DMS153 (cell line): ENCODE measurements at regions not wholly inside any gene's neighbourhood (a gene's known extent, or its start where the extent isn't known, plus 50 kb on each side); places are given as distances from the start of the nearest gene placed in this dataset.
"Not testable (repeated sequence)": the region's sequence is repeated elsewhere in the genome, so short reads cannot be mapped to it uniquely, and the experiment has no call there.

ENCODE experiments used
- DNase-seq: peaks from one replicate; lab custom pipeline; 2025; lab: John Stamatoyannopoulos, UW

DNA sequence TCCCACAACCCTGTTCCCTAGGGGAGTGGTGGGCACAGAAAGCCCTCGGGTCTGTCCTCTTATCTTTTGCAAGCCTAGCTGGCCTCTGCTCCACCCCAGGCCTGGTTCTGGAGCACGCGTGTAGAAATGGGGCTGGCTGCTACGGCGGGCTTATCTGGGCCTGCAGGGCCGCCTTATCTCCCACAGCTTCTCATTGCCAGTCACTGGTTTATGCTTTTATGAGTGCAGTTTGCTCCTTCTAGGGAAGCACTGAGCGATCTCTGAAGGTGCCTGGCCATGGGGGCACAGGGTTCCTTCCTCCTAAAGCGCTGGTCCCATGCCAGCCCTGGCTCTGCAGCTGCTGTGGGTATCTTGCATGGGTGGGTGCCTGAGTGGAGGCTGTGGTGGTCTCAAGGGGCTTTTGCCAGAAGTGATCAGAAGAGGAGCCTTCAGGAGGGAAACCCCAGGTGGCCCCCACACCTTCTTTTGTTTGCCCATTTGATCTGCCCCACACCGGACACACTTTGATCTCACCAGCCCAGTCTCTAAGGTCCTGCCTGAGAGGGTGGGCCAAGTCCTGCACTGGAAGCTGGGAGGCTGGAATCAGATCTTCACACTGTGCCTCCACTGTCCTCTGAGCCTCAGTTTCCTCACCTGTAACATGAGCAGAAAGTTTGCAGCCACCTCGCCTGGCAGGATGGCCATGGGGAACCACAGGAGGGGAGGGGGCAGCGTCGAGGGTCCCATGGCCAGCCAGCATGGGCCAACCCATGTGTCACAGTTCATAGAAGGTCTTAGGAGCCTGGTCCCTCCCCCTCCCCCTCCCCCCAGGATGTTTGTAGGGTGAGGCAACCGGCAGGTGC is 86.6 kb upstream of the FGF3 start:
- no peak for DNase-seq

- no peak for DNase-seq
Observed at GRCh38 chr11:69906453-69906907, 87.3 kb upstream of the FGF3 start.

DNA sequence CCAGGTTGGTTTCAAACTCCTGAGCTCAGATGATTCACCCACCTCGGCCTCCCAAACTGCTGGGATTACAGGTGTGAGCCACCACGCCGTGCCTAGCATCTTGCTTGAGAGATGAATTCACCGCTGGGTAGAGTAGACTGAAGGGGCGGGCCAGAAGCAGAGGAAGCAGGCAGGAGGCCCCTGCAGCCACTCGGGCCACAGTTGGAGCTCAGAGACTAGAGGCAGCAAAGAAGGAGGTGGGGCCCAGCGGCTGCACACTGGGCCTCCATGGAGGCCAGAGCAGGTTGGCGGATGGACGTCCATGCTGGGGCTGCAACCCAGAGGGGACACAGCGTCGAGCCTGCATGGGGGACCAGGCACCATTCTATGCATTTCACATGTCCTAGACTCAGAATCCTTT is 88.4 kb upstream of the FGF3 start:
- DNase-seq: no peak

DNA sequence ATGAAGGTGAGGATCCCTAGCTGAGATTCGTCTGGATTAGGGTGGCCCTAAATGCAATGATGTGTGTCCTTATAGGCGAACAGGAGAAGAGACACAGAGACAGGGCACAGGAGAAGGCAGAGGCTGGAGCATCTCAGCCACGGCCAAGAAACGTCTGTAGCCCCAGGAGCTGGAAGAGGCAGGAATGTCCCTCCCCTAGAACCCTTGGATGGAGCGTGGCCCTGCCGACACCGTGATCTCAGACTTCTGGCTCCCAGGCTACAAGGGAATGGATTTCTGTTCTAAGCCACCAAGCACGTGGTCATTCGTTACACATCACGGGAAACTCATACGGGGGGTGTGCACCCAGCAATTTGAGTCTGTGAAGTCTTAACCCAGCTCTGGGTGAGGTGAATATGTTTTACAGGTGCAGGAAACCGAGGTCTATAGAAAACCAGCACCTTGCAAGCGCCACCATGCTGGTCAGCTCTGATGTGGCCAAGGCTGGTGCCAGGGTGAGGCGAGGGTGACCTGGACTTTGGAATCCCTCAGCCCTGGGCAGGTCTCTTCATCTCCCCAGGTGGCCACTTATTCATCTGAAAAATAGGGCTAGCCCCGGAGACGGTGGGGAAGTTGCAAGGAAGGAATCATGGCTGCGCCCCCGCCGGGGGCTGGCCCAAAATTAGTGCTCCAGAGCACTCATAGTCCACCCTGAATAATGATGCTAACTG is 89.5 kb upstream of the FGF3 start:
- DNase-seq: no peak

- DNase-seq: no peak
Observed at GRCh38 chr11:69909561-69910518, 90.6 kb upstream of the FGF3 start.

DNA sequence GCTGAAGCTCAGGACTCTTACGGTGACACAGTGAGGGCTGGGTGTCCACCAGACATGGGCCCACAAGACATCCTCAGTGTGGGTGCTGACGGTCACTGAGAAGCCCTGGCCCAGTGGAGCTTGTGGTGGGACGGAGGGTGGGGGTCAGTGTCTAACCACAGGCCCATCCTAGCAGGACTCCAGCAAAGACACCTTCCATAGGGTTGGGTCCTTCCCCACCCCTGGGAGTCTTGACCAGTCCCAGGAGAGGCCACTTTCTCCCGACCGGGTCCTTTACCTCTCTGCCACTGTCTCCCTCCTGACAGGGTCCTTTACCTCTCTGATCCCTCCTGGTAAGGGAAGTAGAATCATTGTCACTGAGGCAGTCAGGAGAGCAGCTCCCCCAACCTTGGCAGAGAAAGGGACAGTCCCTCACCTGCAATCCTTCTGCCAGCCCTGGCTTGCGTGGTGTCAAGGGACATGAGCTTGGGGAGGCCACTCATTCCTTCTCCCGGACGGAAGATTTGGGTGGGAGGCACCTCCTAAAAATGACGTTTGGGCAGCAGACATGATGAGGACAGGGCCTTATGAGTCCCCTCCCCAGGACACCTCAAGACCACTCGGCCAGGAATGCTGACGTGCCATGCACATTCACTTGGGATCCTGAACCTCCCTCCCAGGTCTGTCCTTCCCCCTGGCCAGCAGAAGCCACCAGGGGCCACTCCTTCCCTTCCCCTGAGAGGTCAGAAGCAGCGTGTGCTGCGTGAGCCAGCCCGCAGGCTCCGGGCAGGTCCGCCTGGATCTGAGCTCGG is 91.5 kb upstream of the FGF3 start:
- DNase-seq: no peak

- DNase-seq: no peak
Observed at GRCh38 chr11:69911310-69912160, 92.3 kb upstream of the FGF3 start.

- DNase-seq: no peak
Observed at GRCh38 chr11:69912161-69912910, 93.1 kb upstream of the FGF3 start.

DNA sequence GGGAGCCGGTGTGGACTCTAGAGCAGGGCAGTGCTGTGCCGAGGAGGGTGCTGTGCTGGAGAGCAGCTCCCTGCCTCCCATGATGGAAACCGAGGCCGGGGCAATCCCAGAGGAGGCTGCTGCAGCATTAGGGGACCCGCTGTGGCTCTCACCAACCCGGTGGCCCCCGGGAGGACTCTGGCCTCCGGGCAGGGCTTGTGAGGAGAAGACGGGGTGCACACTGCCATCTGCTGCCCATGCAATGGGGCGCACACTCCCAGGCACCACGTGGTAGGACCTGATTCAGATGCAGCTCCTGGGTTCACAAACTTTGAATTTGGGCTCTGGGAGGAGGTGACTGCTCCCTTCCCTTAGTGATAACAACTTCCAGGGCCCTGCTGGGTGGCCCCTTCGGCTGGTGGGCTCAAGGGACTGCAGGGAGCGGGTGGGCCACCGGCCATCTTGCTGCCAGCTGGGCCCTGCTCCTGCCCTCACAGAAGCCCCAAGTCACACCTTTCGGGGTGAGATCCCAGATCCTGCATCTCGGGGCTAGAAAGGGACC is 93.8 kb upstream of the FGF3 start:
- no peak for DNase-seq

GRCh38 chr11:69913591-69914285 is 94.5 kb upstream of the FGF3 start:
- no peak for DNase-seq

GRCh38 chr11:69914286-69915150 is 95.3 kb upstream of the FGF3 start:
- DNase-seq: no peak

DNA sequence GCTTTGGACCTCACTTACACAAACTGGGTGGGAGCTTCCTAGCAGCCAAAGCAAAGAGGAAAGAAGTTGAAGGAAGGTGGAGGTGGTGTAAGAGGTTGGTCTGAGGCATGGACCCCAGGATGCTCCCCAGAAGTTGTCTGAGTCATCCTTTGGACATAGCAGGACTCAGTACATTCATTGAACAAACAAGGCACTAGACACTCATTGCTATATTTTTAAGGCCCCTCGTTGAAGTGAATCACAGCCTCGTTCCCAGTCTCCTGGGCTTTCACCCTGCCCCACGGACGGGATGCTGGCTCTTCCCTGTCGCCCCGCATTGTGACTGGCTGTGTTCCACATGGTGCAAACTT is 95.9 kb upstream of the FGF3 start:
- DNase-seq: no peak

DNA sequence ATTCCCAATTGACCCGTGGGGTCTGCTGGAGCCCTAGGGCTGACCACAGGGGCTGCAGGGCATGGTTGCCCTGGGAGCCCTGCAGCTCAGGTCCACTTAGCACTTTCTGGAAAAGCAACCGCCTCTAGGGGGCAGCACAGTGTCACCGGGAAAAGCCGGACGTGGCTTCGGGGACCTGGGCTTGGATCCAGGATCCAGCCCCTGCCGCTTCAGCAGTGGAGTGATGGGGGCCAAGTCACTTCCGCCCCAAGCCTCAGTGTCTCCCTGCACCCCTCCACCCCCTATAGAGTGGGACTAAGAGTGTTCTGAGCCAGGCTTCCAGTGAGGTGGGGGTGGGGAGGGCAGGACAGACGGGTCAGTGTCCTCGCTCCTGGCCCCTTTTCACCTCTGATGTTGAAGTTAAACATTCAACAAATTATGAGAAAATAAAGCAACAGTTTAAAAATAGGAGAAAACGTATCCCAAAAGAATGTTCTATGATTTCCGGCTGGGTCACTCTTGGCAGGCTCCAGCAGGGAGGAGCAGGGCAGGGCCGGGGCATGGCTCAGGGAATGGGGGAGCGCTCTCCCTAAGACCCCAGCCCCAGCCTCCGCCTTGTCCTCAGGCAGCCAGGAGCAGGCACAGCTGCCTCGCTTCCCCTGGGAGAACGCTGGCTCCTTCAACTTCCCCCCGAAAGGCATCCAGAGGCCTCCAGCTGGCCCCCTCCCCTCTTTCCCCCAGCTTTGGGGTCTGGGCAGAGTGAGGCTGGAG is 96.5 kb upstream of the FGF3 start:
- DNase-seq: peak; percentile 57

DNA sequence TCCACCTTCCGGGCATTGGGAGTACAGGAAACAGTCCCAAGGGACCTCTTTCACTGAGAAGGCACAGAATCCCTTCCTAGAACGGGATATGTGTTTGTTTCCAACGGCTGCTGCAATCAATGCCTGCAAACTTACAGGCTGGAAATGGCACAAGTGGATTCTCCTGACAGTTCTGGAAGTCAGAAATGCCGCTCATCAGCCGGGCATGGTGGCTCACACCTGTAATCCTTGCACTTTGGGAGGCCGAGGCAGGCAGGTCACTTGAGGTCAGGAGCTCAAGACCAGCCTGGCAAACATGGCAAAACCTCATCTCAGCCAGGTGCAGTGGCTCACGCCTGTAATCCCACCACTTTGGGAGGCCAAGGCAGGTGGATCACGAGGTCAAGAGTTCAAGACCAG is 97.0 kb upstream of the FGF3 start:
- DNase-seq: not testable (repeated sequence)

DNA sequence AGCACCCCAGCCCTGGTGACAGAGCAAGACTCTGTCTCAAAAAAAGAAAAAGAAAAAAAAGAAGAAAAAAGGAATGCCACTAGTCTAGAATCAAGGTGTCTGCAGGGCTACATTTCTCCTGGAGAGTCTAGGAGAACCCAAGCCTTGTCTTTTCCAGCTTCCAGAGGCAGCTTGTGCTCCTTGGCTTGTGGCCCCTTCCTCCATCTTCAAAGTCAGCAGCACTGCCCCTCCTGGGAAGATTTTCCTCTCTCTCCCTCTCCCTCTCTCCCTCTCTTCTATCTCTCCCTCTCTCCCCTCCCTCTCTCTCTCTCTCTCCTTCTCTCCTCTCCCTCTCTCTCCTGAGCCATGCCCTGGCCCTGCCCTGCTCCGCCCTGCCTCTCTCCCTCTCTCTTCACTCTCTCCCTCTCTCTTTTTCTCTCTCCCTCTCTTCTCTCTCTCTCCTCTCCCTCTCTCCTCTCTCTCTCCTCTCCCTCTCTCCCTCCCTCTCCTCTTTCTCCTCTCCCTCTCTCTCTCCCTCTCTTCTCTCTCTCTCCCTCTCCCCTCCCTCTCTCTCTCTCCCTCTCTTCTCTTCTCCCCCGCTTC is 97.7 kb upstream of the FGF3 start:
- no peak for DNase-seq

- no peak for DNase-seq
Observed at GRCh38 chr11:69917529-69917928, 98.3 kb upstream of the FGF3 start.
